Pancreas (tissue), 10 donors: ENCODE measurements at regions not wholly inside any gene's neighbourhood (a gene's known extent, or its start where the extent isn't known, plus 50 kb on each side); places are given as distances from the start of the nearest gene placed in this dataset.
"Not testable (repeated sequence)": the region's sequence is repeated elsewhere in the genome, so short reads cannot be mapped to it uniquely, and the experiment has no call there.

Experiments
- ATAC-seq, 4 donors: fragments of 200-7000 bp; cut with Tn5 transposase; one replicate each; pipeline versions ENCODE4 v1.8.0 to v1.9.1; 2020; ENCODE audit warnings: mild to moderate bottlenecking in 4 of 4, moderate library complexity in 4 of 4
- DNase-seq, 6 donors: peaks; one replicate each; pipeline ENCODE4 v3.0.0-alpha.2; 2020
- FAIRE-seq: peaks from 2 replicates; lab custom pipeline; 2012; peaks lifted over from hg19 to GRCh38; lab: Jason Lieb, UNC
- H3K27ac ChIP-seq, 4 donors: fragments of 200-600 bp; sonication (generic); 1 replicate in 3 of 4; 2 replicates in 1 of 4; pipeline versions ENCODE4 v1.5.0 to v1.8.0; 2020
- H3K27me3 ChIP-seq, 4 donors: fragments of 200-600 bp; one replicate each; pipeline ENCODE4 v1.8.0; 2021
- H3K36me3 ChIP-seq, 3 donors: fragments of 200-600 bp; sonication (generic) in 1 of 3; one replicate each; pipeline versions ENCODE4 v1.5.0 to v1.8.0; 2020 to 2021
- H3K4me1 ChIP-seq, 3 donors: fragments of 200-600 bp; one replicate each; pipeline ENCODE4 v1.8.0; 2021
- H3K4me3 ChIP-seq, 4 donors: fragments of 200-600 bp; sonication (generic) in 2 of 4; one replicate each; pipeline versions ENCODE4 v1.5.0 to v1.8.0; 2020 to 2021
- H3K9me3 ChIP-seq, 4 donors: fragments of 200-600 bp; one replicate each; pipeline ENCODE4 v1.8.0; 2021
- WGBS, 2 donors: extraction: QIAGEN DNeasy Blood & Tissue Kit; methylation state at CpG; one replicate each; pipeline ENCODE4 v1.1.7; 2013; 5-methylcytosine and 5-hydroxymethylcytosine counted together
- intact Hi-C, 3 donors: fragments of 100-400 bp; cut with DNase I; formaldehyde crosslinking; loops; one replicate each; pipeline versions ENCODE4 v1.11.1 to v1.14.2; 2022
- TF ChIP-seq, protein P1 (sequence below), 4 donors: fragments of 200-600 bp; sonication (generic) in 3 of 4; IDR thresholded peaks; one replicate each; pipeline versions ENCODE4 v1.5.0 to v1.8.0; 2021; ENCODE audit warnings: antibody characterized with exemption in 4 of 4
- donor health status: healthy with polysubstance abuse.
- donor health status: DM: no; HTN: no; CAD: no; lungs with moderate emphysema.
- donor health status: DM: no; HTN: no; CAD: no.
- donor health status: control.
- donor health status: control.
- donor health status: Bipolar disorder and iron deficiency.
- donor health status: DM: yes; HTN: yes; CAD: no.
- donor health status: DM: no; HTN: no; CAD: no.
- donor health status: DM: no; HTN: no; CAD: no.
- donor health status: DM: yes; HTN: yes; CAD: no.

DNA sequence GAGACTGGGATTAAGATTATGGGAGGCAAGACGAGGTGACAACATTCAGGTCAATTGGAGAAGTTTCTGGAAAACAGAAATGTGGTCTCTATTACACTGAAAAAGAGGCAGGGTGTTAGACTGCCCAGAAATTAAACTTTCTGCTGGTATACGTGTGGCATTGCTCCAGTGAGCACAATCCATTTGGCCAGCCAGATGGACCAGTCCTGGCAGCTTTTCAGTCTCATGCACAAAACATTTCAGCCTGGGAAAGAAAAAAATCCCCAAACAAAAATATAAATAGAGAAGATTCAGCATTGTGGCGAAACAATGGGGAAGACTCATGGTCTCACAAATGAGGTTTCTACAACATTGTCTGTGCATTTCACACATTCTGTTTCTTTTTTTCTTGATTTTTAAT lies 113.9 kb downstream of the HNMT start:
- WGBS, 2 donors, result 68 to 69% methylated on average over 3 of the region's 3 CpGs
- Histone ChIP-seq H3K4me1 (peaks cover 4 to 7% (median 5%) of the 10 kb centered on the region in 3 donors), H3K4me3 (no peak overlapping the region), H3K27me3 (no peaks in the 10 kb centered on the region), H3K9me3 (no peaks in the 10 kb centered on the region), H3K36me3 (no peaks in the 10 kb centered on the region), H3K27ac (no peak overlapping the region)
- no peak for DNase-seq
- TF ChIP-seq, protein P1, sequence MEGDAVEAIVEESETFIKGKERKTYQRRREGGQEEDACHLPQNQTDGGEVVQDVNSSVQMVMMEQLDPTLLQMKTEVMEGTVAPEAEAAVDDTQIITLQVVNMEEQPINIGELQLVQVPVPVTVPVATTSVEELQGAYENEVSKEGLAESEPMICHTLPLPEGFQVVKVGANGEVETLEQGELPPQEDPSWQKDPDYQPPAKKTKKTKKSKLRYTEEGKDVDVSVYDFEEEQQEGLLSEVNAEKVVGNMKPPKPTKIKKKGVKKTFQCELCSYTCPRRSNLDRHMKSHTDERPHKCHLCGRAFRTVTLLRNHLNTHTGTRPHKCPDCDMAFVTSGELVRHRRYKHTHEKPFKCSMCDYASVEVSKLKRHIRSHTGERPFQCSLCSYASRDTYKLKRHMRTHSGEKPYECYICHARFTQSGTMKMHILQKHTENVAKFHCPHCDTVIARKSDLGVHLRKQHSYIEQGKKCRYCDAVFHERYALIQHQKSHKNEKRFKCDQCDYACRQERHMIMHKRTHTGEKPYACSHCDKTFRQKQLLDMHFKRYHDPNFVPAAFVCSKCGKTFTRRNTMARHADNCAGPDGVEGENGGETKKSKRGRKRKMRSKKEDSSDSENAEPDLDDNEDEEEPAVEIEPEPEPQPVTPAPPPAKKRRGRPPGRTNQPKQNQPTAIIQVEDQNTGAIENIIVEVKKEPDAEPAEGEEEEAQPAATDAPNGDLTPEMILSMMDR (IDR thresholded peaks at IDR 0.05), result no peak
- intact Hi-C loops, result no loop called here
- no peak for ATAC-seq
- no peak for FAIRE-seq

DNA sequence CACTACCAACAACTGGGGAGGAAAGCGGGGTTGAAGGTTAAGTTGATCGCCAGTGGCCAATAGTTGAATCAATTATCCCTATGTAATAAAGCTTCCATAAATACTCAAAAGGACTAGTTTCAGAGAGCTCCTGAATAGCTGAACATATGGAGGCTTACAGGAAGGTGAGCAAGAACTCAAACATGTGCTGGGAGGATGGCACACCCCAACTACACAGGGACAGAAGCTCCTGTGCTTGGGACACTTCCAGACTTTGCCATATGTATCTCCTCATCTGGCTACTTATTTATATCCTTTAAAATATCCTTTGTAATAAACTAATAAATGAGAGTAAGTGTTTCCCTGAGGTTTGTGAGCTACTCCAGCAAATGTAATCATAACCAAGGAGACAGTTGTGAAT lies 115.7 kb downstream of the HNMT start:
- Histone ChIP-seq H3K4me3 (no peak overlapping the region), H3K27ac (no peak overlapping the region), H3K36me3 (no peaks in the 10 kb centered on the region), H3K4me1 (peaks cover 4 to 7% (median 5%) of the 10 kb centered on the region in 3 donors), H3K27me3 (no peaks in the 10 kb centered on the region), H3K9me3 (no peaks in the 10 kb centered on the region)
- no peak for FAIRE-seq
- WGBS, 2 donors, result 98 to 100% methylated on average over 2 of the region's 2 CpGs
- intact Hi-C loops, result no loop called here
- ATAC-seq, result no peak
- TF ChIP-seq, protein P1 (IDR thresholded peaks at IDR 0.05), result no peak
- no peak for DNase-seq

DNA sequence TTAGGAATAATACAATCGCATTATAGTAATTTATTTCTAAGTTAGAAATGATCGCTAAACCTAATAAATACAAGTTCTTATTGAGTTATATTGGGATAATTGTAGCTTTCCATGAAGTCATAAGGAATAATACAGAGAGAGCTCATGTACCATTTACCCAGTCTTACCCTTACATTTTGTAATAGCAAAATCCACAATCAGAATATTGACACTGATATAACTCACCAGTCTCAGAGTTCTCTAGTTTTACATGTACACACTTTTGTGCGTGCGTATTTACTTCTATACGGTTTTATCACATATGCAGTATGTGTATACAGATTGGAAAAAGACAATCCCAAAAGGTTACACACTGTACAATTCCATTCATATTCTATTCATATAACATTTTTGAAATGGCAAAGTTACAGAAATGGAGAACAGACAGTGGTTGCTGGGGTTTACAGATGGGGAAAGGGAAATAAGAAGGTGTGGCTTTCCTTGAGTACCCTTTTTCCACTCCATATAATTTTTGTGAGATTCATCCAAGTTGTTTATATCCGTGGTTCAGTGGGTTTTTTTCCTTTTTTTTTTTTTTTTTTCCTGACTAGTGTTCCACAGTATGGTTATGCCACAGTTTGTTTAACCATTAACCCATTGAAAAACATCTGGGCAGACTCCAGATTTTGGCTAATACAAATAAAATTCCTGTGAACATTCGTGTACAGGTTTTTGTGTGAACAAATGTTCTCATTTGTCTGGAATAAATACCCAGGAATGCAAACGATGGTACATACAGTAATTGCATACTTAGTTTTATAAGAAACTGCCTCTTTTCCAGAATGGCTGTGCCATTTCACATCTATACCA lies 117.2 kb downstream of the HNMT start:
- TF ChIP-seq, protein P1 (IDR thresholded peaks at IDR 0.05), result no peak
- H3K4me3 ChIP-seq, result no peak overlapping the region
- no peak overlapping the region for H3K27ac ChIP-seq
- no peaks in the 10 kb centered on the region for H3K27me3 ChIP-seq
- H3K9me3 ChIP-seq, result no peaks in the 10 kb centered on the region
- no peak for DNase-seq
- no peak for FAIRE-seq
- H3K4me1 ChIP-seq, result peaks cover 4 to 7% (median 5%) of the 10 kb centered on the region in 3 donors
- peak; percentile 56 to 90 (median 73) for ATAC-seq
- intact Hi-C loops, result no loop called here
- 47 to 52% methylated on average over 8 of the region's 8 CpGs for WGBS, 2 donors
- no peaks in the 10 kb centered on the region for H3K36me3 ChIP-seq

DNA sequence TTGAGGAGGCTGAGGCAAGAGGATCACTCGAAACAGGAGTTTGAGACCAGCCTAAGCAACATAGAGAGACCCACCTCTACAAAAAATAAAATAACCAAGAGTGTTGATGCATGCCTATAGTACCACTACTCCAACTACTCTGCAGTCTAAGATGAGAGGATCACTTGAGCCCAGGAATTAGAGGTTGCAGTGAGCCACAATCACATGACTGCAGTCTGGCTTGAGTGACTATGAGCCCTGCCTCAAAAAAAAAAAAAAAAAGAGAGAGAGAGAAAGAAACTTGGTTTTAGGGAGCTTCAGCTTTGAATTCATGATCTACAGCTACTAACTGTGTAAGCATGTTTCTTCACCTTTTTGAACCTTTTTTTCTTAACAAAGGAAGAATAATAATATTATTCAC lies 119.9 kb downstream of the HNMT start:
- TF ChIP-seq, protein P1 (IDR thresholded peaks at IDR 0.05), result no peak

DNA sequence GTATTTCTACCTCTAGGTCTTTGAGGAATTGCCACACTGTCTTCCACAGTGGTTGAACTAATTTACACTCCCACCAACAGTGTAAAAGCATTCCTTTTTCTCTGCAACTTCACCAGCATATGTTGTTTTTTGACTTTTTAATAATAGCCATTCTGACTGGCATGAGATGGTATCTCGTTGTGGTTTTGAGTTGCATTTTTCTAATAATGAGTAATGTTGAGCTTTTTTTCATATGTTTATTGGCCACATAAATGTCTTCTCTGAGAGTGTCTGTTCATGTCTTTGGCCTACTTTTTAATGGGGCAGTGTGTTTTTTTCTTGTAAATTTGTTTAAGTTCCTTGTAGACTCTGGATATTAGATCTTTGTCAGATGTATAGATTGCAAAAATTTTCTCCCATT lies 121.2 kb downstream of the HNMT start:
- H3K9me3 ChIP-seq, ATAC-seq, H3K4me3 ChIP-seq, DNase-seq, FAIRE-seq, H3K27ac ChIP-seq, H3K27me3 ChIP-seq, intact Hi-C loops, H3K36me3 ChIP-seq, H3K4me1 ChIP-seq: not testable (repeated sequence)
- WGBS, 2 donors, result 79 to 84% methylated on average over 1 of the region's 1 CpG

More for the DNA sequence above, 119.9 kb downstream of the HNMT start:
- H3K4me1 ChIP-seq, result peaks cover 4 to 7% (median 5%) of the 10 kb centered on the region in 3 donors
- intact Hi-C loops, result no loop called here
- no peaks in the 10 kb centered on the region for H3K9me3 ChIP-seq
- no peaks in the 10 kb centered on the region for H3K36me3 ChIP-seq
- H3K27me3 ChIP-seq, result no peaks in the 10 kb centered on the region
- no peak overlapping the region for H3K4me3 ChIP-seq
- FAIRE-seq, result no peak
- no peak for ATAC-seq
- DNase-seq, result no peak
- H3K27ac ChIP-seq, result no peak overlapping the region
- 91 to 92% methylated on average over 1 of the region's 1 CpG for WGBS, 2 donors
